H9 (cell line): ENCODE measurements at regions not wholly inside any gene's neighbourhood (a gene's known extent, or its start where the extent isn't known, plus 50 kb on each side); places are given as distances from the start of the nearest gene placed in this dataset.

Source experiments
- DNase-seq: peaks from one replicate; pipeline ENCODE4 v3.0.0-alpha.2; 2017
- H2AFZ ChIP-seq: one replicate; pipeline ENCODE4 v1.6.1; 2013; ENCODE audit warnings: mild to moderate bottlenecking, low read length, control low read depth, moderate library complexity
- H2AK5ac ChIP-seq: 2 replicates; pipeline ENCODE4 v1.6.1; 2013; ENCODE audit warnings: low read length, control low read depth, mixed read lengths; ENCODE audit not compliant: insufficient read length
- H2BK120ac ChIP-seq: one replicate; pipeline ENCODE4 v1.6.1; 2013; ENCODE audit warnings: low read depth, mild to moderate bottlenecking, low read length, control low read depth, inconsistent platforms; ENCODE audit not compliant: poor library complexity, severe bottlenecking
- H2BK12ac ChIP-seq: 2 replicates; pipeline ENCODE4 v1.6.1; 2013; ENCODE audit warnings: low read length, control low read depth, mixed read lengths, low read depth; ENCODE audit not compliant: insufficient read length
- H2BK15ac ChIP-seq: 2 replicates; pipeline ENCODE4 v1.6.1; 2013; ENCODE audit warnings: low read depth, low read length, control low read depth
- H2BK20ac ChIP-seq: one replicate; pipeline ENCODE4 v1.6.1; 2013; ENCODE audit warnings: low read depth, mild to moderate bottlenecking, low read length, control low read depth, inconsistent platforms; ENCODE audit not compliant: poor library complexity, severe bottlenecking
- H2BK5ac ChIP-seq: 2 replicates; pipeline ENCODE4 v1.6.1; 2013; ENCODE audit warnings: low read length, control low read depth, mixed read lengths; ENCODE audit not compliant: insufficient read length
- H3K14ac ChIP-seq: 2 replicates; pipeline ENCODE4 v1.6.1; 2013; ENCODE audit warnings: low read length, control low read depth; ENCODE audit not compliant: insufficient read depth
- H3K18ac ChIP-seq: 2 replicates; pipeline ENCODE4 v1.6.1; 2013; ENCODE audit warnings: low read depth, mild to moderate bottlenecking, mixed read lengths, low read length, control low read depth; ENCODE audit not compliant: insufficient read length
- H3K23ac ChIP-seq: 2 replicates; pipeline ENCODE4 v1.6.1; 2013; ENCODE audit warnings: low read length, control low read depth, mixed read lengths, low read depth; ENCODE audit not compliant: insufficient read length
- H3K23me2 ChIP-seq: 2 replicates; pipeline ENCODE4 v1.6.1; 2013; ENCODE audit warnings: low read depth, mild to moderate bottlenecking, mixed read lengths, low read length, control low read depth; ENCODE audit not compliant: insufficient read length, poor library complexity, severe bottlenecking
- H3K27ac ChIP-seq: 2 replicates; pipeline ENCODE4 v1.5.1; 2013; ENCODE audit warnings: low read length, control low read depth, mixed read lengths, low read depth; ENCODE audit not compliant: insufficient read length
- H3K27me3 ChIP-seq: 2 replicates; pipeline ENCODE4 v1.6.1; 2013; ENCODE audit warnings: low read length, control low read depth, inconsistent platforms; ENCODE audit not compliant: insufficient read depth
- H3K4ac ChIP-seq: 2 replicates; pipeline ENCODE4 v1.6.1; 2013; ENCODE audit warnings: low read depth, mild to moderate bottlenecking, control low read depth, inconsistent platforms, low read length, moderate library complexity
- H3K4me1 ChIP-seq: 2 replicates; pipeline ENCODE4 v1.6.1; 2013; ENCODE audit warnings: low read length, control low read depth, inconsistent platforms; ENCODE audit not compliant: insufficient read depth
- H3K4me2 ChIP-seq: 2 replicates; pipeline ENCODE4 v1.6.1; 2013; ENCODE audit warnings: low read length, control low read depth, mixed read lengths; ENCODE audit not compliant: insufficient read length, insufficient read depth
- H3K56ac ChIP-seq: 2 replicates; pipeline ENCODE4 v1.6.1; 2013; ENCODE audit warnings: low read depth, mild to moderate bottlenecking, mixed read lengths, low read length, control low read depth; ENCODE audit not compliant: insufficient read length
- H3K79me1 ChIP-seq: 2 replicates; pipeline ENCODE4 v1.6.1; 2013; ENCODE audit warnings: low read depth, mild to moderate bottlenecking, moderate library complexity, low read length, control low read depth, inconsistent platforms; ENCODE audit not compliant: insufficient read depth, poor library complexity, severe bottlenecking
- H3K79me2 ChIP-seq: 2 replicates; pipeline ENCODE4 v1.6.1; 2013; ENCODE audit warnings: low read length, control low read depth, inconsistent platforms; ENCODE audit not compliant: insufficient read depth
- H3K9ac ChIP-seq: 2 replicates; pipeline ENCODE4 v1.6.1; 2013; ENCODE audit warnings: low read length, control low read depth, mixed read lengths; ENCODE audit not compliant: insufficient read length; ENCODE audit errors: extremely low read depth
- H3K9me3 ChIP-seq: one replicate; pipeline ENCODE4 v1.6.1; 2013; ENCODE audit warnings: low read depth, low read length, inconsistent platforms; ENCODE audit not compliant: control insufficient read depth
- H3T11ph ChIP-seq: one replicate; pipeline ENCODE4 v1.6.1; 2013; ENCODE audit warnings: mild to moderate bottlenecking, low read length, control low read depth, inconsistent platforms
- H4K20me1 ChIP-seq: one replicate; pipeline ENCODE4 v1.6.1; 2013; ENCODE audit not compliant: control insufficient read depth, insufficient read length, insufficient read depth
- H4K5ac ChIP-seq: 2 replicates; pipeline ENCODE4 v1.6.1; 2013; ENCODE audit warnings: low read depth, mild to moderate bottlenecking, mixed read lengths, low read length, control low read depth; ENCODE audit not compliant: insufficient read length
- H4K8ac ChIP-seq: replicated peaks from 2 replicates; pipeline ENCODE4 v1.6.1; 2013; ENCODE audit warnings: low read length, control low read depth, mixed read lengths, low read depth; ENCODE audit not compliant: insufficient read length
- H4K91ac ChIP-seq: 2 replicates; pipeline ENCODE4 v1.6.1; 2013; ENCODE audit warnings: low read depth, mild to moderate bottlenecking, moderate library complexity, mixed read lengths, low read length, control low read depth; ENCODE audit not compliant: insufficient read length
- H3K27ac Mint-ChIP-seq, 3 experiments: 2 replicates in 2 of 3; 3 replicates in 1 of 3; pipeline ENCODE4 v1.8.0; 2020 to 2021; ENCODE audit warnings: mixed read lengths in 3 of 3, mild to moderate bottlenecking in 1 of 3, moderate library complexity in 1 of 3
- H3K27me3 Mint-ChIP-seq: 2 replicates; pipeline ENCODE4 v1.8.0; 2021; ENCODE audit warnings: low read depth, mild to moderate bottlenecking, moderate library complexity, mixed read lengths
- H3K36me3 Mint-ChIP-seq, 3 experiments: 2 replicates in 2 of 3; 3 replicates in 1 of 3; pipeline ENCODE4 v1.8.0; 2020 to 2021; ENCODE audit warnings: low read depth in 3 of 3, mixed read lengths in 3 of 3; ENCODE audit not compliant: insufficient read depth in 1 of 3
- H3K4me1 Mint-ChIP-seq, 2 experiments: 2 replicates each; pipeline ENCODE4 v1.8.0; 2020; ENCODE audit warnings: mixed read lengths in 2 of 2
- H3K4me3 Mint-ChIP-seq, 2 experiments: 2 replicates in 1 of 2; 3 replicates in 1 of 2; pipeline ENCODE4 v1.8.0; 2020 to 2021; ENCODE audit warnings: mild to moderate bottlenecking in 2 of 2, mixed read lengths in 2 of 2, moderate library complexity in 1 of 2
- H3K9me3 Mint-ChIP-seq, 2 experiments: 2 replicates in 1 of 2; 3 replicates in 1 of 2; pipeline ENCODE4 v1.8.0; 2020; ENCODE audit warnings: mild to moderate bottlenecking in 2 of 2, mixed read lengths in 2 of 2, moderate library complexity in 1 of 2
- CTCF ChIP-seq: fragments of 200-600 bp; sonication (generic); conservative IDR thresholded peaks from 3 replicates; pipeline ENCODE4 v1.8.0; 2021; ENCODE audit warnings: antibody characterized with exemption, mild to moderate bottlenecking
- WGBS: extraction: QIAGEN DNeasy Blood & Tissue Kit; methylation state at CpG from one replicate; pipeline ENCODE4 v1.1.7; 2013; ENCODE audit warnings: missing lambda C conversion rate, low lambda C conversion rate, mixed read lengths; ENCODE audit not compliant: insufficient read length; ENCODE audit errors: extremely low coverage; 5-methylcytosine and 5-hydroxymethylcytosine counted together

GRCh38 chr3:39757307-39757706 is 52.1 kb upstream of the MYRIP start:
- Histone ChIP-seq H3T11ph (no peak overlapping the region), H2BK15ac (no peak overlapping the region), H3K23ac (no peak overlapping the region), H3K23me2 (no peaks in the 10 kb centered on the region), H3K14ac (no peak overlapping the region), H4K8ac (no peak overlapping the region), H3K18ac (no peak overlapping the region), H4K5ac (no peak overlapping the region), H3K56ac (no peak overlapping the region), H2BK5ac (no peak overlapping the region), H2BK120ac (no peak overlapping the region), H2BK20ac (no peak overlapping the region), H3K9ac (no peak overlapping the region), H3K4ac (no peak overlapping the region), H3K79me1 (no peaks in the 10 kb centered on the region), H3K27me3 (no peaks in the 10 kb centered on the region), H3K4me2 (no peak overlapping the region), H2BK12ac (no peak overlapping the region), H2AK5ac (no peak overlapping the region), H3K9me3 (no peaks in the 10 kb centered on the region), H2AFZ (no peak overlapping the region), H3K27ac (no peak overlapping the region), H4K91ac (no peak overlapping the region), H3K4me1 (no peaks in the 10 kb centered on the region), H3K79me2 (no peaks in the 10 kb centered on the region), H4K20me1 (no peaks in the 10 kb centered on the region)
- no peak for DNase-seq
- no peak for TF ChIP-seq CTCF
- no peaks in the 10 kb centered on the region; the same call in none of the 2 replicates for H3K27me3 Mint-ChIP-seq
- H3K9me3 Mint-ChIP-seq: peaks cover 3 to 7% of the 10 kb centered on the region in 2 experiments; a peak in 4 of 5 replicates
- H3K4me1 Mint-ChIP-seq: no peaks in the 10 kb centered on the region
- no CpG with 5 or more reads among the region's 2 CpGs for WGBS
- H3K36me3 Mint-ChIP-seq: peaks cover 0 to 2% (median 0%) of the 10 kb centered on the region in 3 experiments; a peak in 1 of 7 replicates
- H3K4me3 Mint-ChIP-seq: no peak overlapping the region
- no peak overlapping the region for H3K27ac Mint-ChIP-seq
